K562 (cell line): ENCODE measurements at regions not wholly inside any gene's neighbourhood (a gene's known extent, or its start where the extent isn't known, plus 50 kb on each side); places are given as distances from the start of the nearest gene placed in this dataset.
A peak's percentile ranks its signal among the peaks of the same experiment; 100 is the strongest.

ENCODE experiments used
- ATAC-seq: fragments of 200-7000 bp; cut with Tn5 transposase; 3 replicates; pipeline ENCODE4 v1.9.1; 2020; ENCODE audit warnings: moderate library complexity
- BruUV-seq: library from RNA; stranded (reverse); fragments of 400-500 nt; replicated peaks from 2 replicates; lab custom pipeline; 2021; lab: Mats Ljungman, UMichigan
- CTCF ChIA-PET: fragments of 300-600 bp; formaldehyde crosslinking; extraction: SDS; loops from one replicate; lab custom pipeline; 2021; ENCODE audit warnings: low intra/inter-chr PET ratio; lab: Yijun Ruan, JAX
- POLR2A ChIA-PET: fragments of 300-600, 350-650 bp; sonication (Branson Sonifier 250); formaldehyde crosslinking; extraction: SDS; loops from one replicate; lab custom pipeline; 2021; ENCODE audit warnings: antibody characterized with exemption, inconsistent platforms; lab: Yijun Ruan, JAX
- DNase-seq, 4 experiments: peaks; one replicate each; pipeline versions ENCODE4 v3.0.0 to v3.0.0-alpha.2; 2011 to 2018; ENCODE audit warnings: low spot score in 3 of 4, mixed read lengths in 3 of 4; ENCODE audit errors: extremely low read depth in 1 of 4
- FAIRE-seq: peaks from 2 replicates; lab custom pipeline; 2011; peaks lifted over from hg19 to GRCh38; lab: Jason Lieb, UNC
- H2AFZ ChIP-seq: 2 replicates; pipeline ENCODE4 v1.6.0; 2011; ENCODE audit warnings: low read depth, low read length, control low read depth, inconsistent platforms
- H3K27ac ChIP-seq: fragments of 200-600 bp; 3 replicates; pipeline ENCODE4 v1.8.0; 2011; ENCODE audit warnings: low read depth, mild to moderate bottlenecking, control low read depth, inconsistent platforms, low read length, moderate library complexity, mixed read lengths; ENCODE audit errors: extremely low read depth
- H3K27me3 ChIP-seq, 2 experiments: fragments of 300-600 bp in 1 of 2; 2 replicates in 1 of 2; 3 replicates in 1 of 2; pipeline versions ENCODE4 v1.6.0 to v1.8.0; 2011; ENCODE audit warnings: inconsistent platforms in 2 of 2, low read length in 2 of 2, mild to moderate bottlenecking in 1 of 2, mixed read lengths in 1 of 2, moderate library complexity in 1 of 2; ENCODE audit not compliant: control insufficient read depth in 2 of 2, insufficient read depth in 2 of 2
- H3K36me3 ChIP-seq: fragments of 300-600 bp; 3 replicates; pipeline ENCODE4 v1.8.0; 2011; ENCODE audit warnings: mild to moderate bottlenecking, low read length, inconsistent platforms; ENCODE audit not compliant: control insufficient read depth, insufficient read depth
- H3K4me1 ChIP-seq, 2 experiments: fragments of 200-600 bp in 1 of 2; replicated peaks in 1 of 2; 2 replicates in 1 of 2; 3 replicates in 1 of 2; pipeline versions ENCODE4 v1.5.1 to v1.8.0; 2011; ENCODE audit warnings: inconsistent platforms in 2 of 2, low read length in 2 of 2, mild to moderate bottlenecking in 1 of 2, mixed read lengths in 1 of 2, moderate library complexity in 1 of 2; ENCODE audit not compliant: control insufficient read depth in 2 of 2, insufficient read depth in 2 of 2
- H3K4me2 ChIP-seq: 2 replicates; pipeline ENCODE4 v1.6.1; 2011; ENCODE audit warnings: low read length, control low read depth, inconsistent platforms, mixed read lengths; ENCODE audit not compliant: insufficient read depth
- H3K4me3 ChIP-seq: fragments of 200-600 bp; sonication (generic), shearing (Covaris generic); 2 replicates; pipeline ENCODE4 v1.5.1; 2016; ENCODE audit warnings: control low read depth, inconsistent platforms
- H3K79me2 ChIP-seq: fragments of 200-600 bp; 3 replicates; pipeline ENCODE4 v1.8.0; 2011; ENCODE audit warnings: low read length, inconsistent platforms; ENCODE audit not compliant: control insufficient read depth, insufficient read depth
- H3K9ac ChIP-seq, 2 experiments: 2 replicates each; pipeline versions ENCODE4 v1.6.0 to v1.6.1; 2011; ENCODE audit warnings: low read depth in 2 of 2, low read length in 2 of 2, control low read depth in 1 of 2, inconsistent platforms in 1 of 2, mild to moderate bottlenecking in 1 of 2, mixed read lengths in 1 of 2; ENCODE audit not compliant: insufficient read depth in 1 of 2
- H3K9me1 ChIP-seq: one replicate; pipeline ENCODE4 v1.6.0; 2011; ENCODE audit warnings: inconsistent platforms, mild to moderate bottlenecking, low read length, moderate library complexity; ENCODE audit not compliant: control insufficient read depth, insufficient read depth
- H3K9me3 ChIP-seq: replicated peaks from 2 replicates; pipeline ENCODE4 v1.5.1; 2011; ENCODE audit warnings: low read depth, low read length, inconsistent platforms; ENCODE audit not compliant: control insufficient read depth, insufficient read depth
- H4K20me1 ChIP-seq: replicated peaks from 2 replicates; pipeline ENCODE4 v1.6.1; 2011; ENCODE audit warnings: low read length, inconsistent platforms, mixed read lengths; ENCODE audit not compliant: control insufficient read depth, insufficient read depth
- CREM ChIP-seq: IDR thresholded peaks from 2 replicates; pipeline ENCODE4 v1.6.1; 2014; ENCODE audit warnings: antibody characterized with exemption, low read depth
- EGR1 ChIP-seq: fragments of 450-650 bp; conservative IDR thresholded peaks from 2 replicates; pipeline ENCODE4 v1.6.1; 2017; ENCODE audit warnings: mild to moderate bottlenecking
- LCOR ChIP-seq: sonication (generic); formaldehyde crosslinking; IDR thresholded peaks from 2 replicates; pipeline ENCODE4 v1.8.0; 2022; ENCODE audit warnings: mild to moderate bottlenecking, missing genetic modification reagents
- ZNF408 ChIP-seq: fragments of 250-450 bp; sonication (Bioruptor Pico); IDR thresholded peaks from 2 replicates; pipeline ENCODE4 v1.4.0; 2020; ENCODE audit warnings: low read depth, mild to moderate bottlenecking, moderate library complexity
- WGBS: fragments of 100-300 bp; shearing (Covaris generic); methylation state at CpG from one replicate; pipeline ENCODE4 v1.1.6; 2016; ENCODE audit warnings: low coverage, mixed read lengths; ENCODE audit not compliant: insufficient coverage; ENCODE audit errors: missing lambda C conversion rate; 5-methylcytosine and 5-hydroxymethylcytosine counted together
- in situ Hi-C: fragments of 300-500 bp; cut with MboI; formaldehyde crosslinking; loops from 4 replicates; pipeline ENCODE4 v1.15.0; 2018; ENCODE audit warnings: inconsistent platforms, mixed read lengths
- intact Hi-C: fragments of 100-400 bp; cut with micrococcal nuclease; formaldehyde crosslinking; loops from 2 replicates; pipeline ENCODE4 v1.14.2; 2022
- TF ChIP-seq, protein P1 (sequence below): fragments of 250-450 bp; sonication (Bioruptor Pico); IDR thresholded peaks from 2 replicates; pipeline ENCODE4 v1.8.0; 2021; ENCODE audit warnings: mild to moderate bottlenecking, moderate library complexity

DNA sequence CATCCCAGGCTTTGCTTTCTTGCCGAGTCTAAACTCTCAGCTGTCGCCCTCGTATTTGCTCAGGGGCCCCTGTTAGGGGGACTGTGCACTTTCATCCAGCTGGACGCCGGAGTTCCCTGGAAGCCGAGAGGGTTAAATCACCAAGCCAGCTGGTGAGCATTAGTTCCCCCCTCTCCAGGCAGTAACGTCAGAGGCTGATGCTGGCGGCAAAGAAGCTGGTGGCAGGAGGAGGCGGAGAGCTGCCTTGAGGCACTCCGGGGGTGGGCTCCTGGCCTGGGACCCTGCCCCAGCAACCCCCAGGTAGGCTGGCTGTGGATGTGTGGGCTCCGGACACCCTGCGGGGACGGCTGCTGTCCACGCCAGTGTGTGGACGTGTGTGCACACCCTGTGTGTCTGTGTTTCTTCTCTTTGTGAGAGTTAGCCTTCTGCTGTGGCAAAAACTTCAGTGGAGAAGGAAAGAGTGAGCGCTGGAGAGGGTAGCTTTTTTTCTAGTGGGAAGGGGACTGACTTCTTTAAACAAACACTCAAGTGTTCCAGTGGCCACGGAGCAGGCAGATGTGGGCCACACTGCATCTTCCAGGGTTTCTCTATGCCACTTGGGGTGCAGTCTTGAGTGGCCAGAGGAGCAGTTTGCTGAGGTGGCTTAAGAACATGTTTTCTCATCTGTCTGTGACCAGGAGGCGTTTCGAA lies 84.7 kb downstream of the GLI2 start:
- ChIA-PET CTCF (no interaction called here), POLR2A (interaction anchor here (0.6 to 0.7 kb wide), 2 partner anchors 60 to 214 kb away, joined by 3 read pairs; no protein-coding TSS in a partner anchor)
- no peak for DNase-seq
- no peak overlapping the region for H3K27ac ChIP-seq
- no peak overlapping the region for H2AFZ ChIP-seq
- peaks cover 8% of the 10 kb centered on the region; the same call in 1 of the 2 replicates for H4K20me1 ChIP-seq
- WGBS = 0% methylated on average over 17 of the region's 19 CpGs
- H3K79me2 ChIP-seq = no peaks in the 10 kb centered on the region
- intact Hi-C loops = no loop called here
- no peaks in the 10 kb centered on the region for H3K9me1 ChIP-seq
- no peaks in the 10 kb centered on the region for H3K9me3 ChIP-seq
- H3K4me3 ChIP-seq = no peak overlapping the region
- H3K36me3 ChIP-seq = no peaks in the 10 kb centered on the region
- no peak overlapping the region for H3K9ac ChIP-seq
- no TSS peak for BruUV-seq
- no peak overlapping the region for H3K4me2 ChIP-seq
- ATAC-seq = no peak
- no peak for FAIRE-seq
- in situ Hi-C loops = no loop called here
- H3K27me3 ChIP-seq = peaks cover 41 to 77% of the 10 kb centered on the region in 2 experiments
- H3K4me1 ChIP-seq = 0 out of 5 replicates have a peak, but pooled peaks cover 0 to 3% of the 10 kb centered on the region in 2 experiments
- TF ChIP-seq LCOR (CRISPR knock-in tag) = no peak
- TF ChIP-seq, protein P1, sequence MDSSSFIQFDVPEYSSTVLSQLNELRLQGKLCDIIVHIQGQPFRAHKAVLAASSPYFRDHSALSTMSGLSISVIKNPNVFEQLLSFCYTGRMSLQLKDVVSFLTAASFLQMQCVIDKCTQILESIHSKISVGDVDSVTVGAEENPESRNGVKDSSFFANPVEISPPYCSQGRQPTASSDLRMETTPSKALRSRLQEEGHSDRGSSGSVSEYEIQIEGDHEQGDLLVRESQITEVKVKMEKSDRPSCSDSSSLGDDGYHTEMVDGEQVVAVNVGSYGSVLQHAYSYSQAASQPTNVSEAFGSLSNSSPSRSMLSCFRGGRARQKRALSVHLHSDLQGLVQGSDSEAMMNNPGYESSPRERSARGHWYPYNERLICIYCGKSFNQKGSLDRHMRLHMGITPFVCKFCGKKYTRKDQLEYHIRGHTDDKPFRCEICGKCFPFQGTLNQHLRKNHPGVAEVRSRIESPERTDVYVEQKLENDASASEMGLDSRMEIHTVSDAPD = no peak
- no peak for TF ChIP-seq CREM

DNA sequence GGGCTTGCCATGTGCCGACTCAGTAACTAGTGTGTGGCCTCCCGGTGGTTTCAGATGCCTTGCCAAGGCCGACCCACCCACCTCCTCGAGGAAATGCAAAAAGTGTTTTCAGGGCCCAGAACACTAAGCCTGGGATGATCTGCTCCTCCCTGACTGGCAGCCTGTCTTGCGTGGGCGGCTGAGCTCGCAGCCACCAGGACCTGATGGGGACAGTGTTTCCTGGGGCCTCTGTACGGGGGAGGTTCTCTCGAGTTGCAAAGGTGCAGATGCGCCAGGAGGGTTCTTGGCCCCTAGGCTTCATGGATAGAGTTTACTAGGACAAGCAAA lies 85.2 kb downstream of the GLI2 start:
- no TSS peak for BruUV-seq
- no peaks in the 10 kb centered on the region for H3K36me3 ChIP-seq
- no peak overlapping the region for H3K27ac ChIP-seq
- no peaks in the 10 kb centered on the region for H3K9me3 ChIP-seq
- ATAC-seq (no peak), DNase-seq (peak in 3 of 4 experiments; percentile 15 to 39 (median 33)), FAIRE-seq (no peak)
- peaks cover 41 to 77% of the 10 kb centered on the region in 2 experiments for H3K27me3 ChIP-seq
- H4K20me1 ChIP-seq = peaks cover 4% of the 10 kb centered on the region; the same call in 1 of the 2 replicates
- TF ChIP-seq ZNF408 (CRISPR knock-in tag) (no peak), EGR1 (peak; percentile 85)
- intact Hi-C loops = no loop called here
- H3K4me1 ChIP-seq = 0 out of 5 replicates have a peak, but pooled peaks cover 0 to 3% of the 10 kb centered on the region in 2 experiments
- no peak overlapping the region for H3K4me3 ChIP-seq
- H3K79me2 ChIP-seq = no peaks in the 10 kb centered on the region
- no peak overlapping the region for H3K4me2 ChIP-seq
- 0% methylated on average over 10 of the region's 10 CpGs for WGBS
- no peaks in the 10 kb centered on the region for H3K9me1 ChIP-seq
- no peak overlapping the region for H3K9ac ChIP-seq
- ChIA-PET POLR2A (interaction anchor here (0.6 kb wide), 1 partner anchor 215 kb away, joined by 3 read pairs; no protein-coding TSS in a partner anchor), CTCF (no interaction called here)
- in situ Hi-C loops = no loop called here
- H2AFZ ChIP-seq = no peak overlapping the region
